LNCAP (cell line): ENCODE measurements at regions not wholly inside any gene's neighbourhood (a gene's known extent, or its start where the extent isn't known, plus 50 kb on each side); places are given as distances from the start of the nearest gene placed in this dataset.

ENCODE experiments used
- TF ChIP-seq, protein P1 (sequence below): fragments of 450-650 bp; IDR thresholded peaks from 2 replicates; pipeline ENCODE4 v1.5.1; 2017; ENCODE audit warnings: mild to moderate bottlenecking

DNA sequence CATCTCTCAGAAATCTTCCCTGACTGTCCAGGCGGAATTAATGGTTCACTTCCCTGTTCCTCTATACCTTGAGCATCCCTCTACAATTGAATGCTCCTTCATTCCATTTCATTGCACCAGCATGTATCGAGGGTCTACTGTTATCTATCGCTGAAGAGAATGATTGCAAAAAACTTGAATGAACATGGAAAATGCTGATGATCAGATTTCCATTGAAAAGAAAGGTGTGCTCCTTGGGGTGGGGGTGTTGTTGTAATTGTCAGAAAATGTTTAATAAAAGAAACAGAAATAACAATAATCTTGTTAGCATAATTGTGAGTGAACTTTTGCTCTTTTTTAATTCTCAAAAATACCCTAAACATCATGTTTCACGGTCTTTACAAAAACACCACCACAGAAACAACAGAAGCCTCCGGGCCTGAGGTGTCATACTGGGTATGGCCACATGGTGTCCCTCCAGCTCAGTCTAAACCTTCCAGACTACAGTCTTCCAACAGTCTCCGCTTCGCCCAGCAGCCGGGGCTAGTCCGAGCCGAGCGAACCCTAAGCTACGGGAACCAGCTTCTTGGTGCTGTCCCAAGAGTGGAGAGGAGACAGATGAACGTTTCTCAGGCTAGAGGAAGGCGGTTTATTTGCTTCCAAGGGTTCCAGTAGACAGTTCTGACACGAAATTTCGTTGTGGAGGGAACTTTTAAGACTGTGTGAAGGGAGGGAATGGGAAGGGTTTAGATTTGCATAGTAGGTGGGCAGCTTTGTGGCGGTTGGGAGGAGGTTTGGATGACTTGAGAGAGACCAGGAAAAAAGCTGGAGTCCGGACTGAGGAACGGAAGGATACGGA, 75.8 kb upstream of the ZBED5 start:
- TF ChIP-seq, protein P1, sequence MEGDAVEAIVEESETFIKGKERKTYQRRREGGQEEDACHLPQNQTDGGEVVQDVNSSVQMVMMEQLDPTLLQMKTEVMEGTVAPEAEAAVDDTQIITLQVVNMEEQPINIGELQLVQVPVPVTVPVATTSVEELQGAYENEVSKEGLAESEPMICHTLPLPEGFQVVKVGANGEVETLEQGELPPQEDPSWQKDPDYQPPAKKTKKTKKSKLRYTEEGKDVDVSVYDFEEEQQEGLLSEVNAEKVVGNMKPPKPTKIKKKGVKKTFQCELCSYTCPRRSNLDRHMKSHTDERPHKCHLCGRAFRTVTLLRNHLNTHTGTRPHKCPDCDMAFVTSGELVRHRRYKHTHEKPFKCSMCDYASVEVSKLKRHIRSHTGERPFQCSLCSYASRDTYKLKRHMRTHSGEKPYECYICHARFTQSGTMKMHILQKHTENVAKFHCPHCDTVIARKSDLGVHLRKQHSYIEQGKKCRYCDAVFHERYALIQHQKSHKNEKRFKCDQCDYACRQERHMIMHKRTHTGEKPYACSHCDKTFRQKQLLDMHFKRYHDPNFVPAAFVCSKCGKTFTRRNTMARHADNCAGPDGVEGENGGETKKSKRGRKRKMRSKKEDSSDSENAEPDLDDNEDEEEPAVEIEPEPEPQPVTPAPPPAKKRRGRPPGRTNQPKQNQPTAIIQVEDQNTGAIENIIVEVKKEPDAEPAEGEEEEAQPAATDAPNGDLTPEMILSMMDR: peak; percentile 96

DNA sequence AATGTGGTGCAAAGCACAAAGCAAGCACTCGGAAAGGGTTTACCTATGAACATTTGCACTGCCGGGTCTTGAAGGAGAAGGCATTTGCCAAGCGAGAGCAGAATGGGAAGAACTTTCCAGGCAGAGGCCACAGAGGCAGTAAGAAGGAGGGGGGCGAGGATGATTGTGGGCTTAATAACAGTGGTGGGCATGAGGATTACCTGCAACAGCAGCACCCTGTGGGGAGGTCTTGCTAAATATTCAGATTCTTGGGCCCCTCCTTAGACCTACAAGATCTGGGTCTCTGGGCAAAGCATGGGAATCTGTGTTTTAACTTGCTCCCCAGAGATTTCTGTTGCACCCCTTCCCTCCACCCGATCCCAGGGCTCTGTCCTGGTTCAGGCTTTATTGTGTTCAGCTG, 75.1 kb upstream of the ZBED5 start:
- TF ChIP-seq, protein P1: no peak

DNA sequence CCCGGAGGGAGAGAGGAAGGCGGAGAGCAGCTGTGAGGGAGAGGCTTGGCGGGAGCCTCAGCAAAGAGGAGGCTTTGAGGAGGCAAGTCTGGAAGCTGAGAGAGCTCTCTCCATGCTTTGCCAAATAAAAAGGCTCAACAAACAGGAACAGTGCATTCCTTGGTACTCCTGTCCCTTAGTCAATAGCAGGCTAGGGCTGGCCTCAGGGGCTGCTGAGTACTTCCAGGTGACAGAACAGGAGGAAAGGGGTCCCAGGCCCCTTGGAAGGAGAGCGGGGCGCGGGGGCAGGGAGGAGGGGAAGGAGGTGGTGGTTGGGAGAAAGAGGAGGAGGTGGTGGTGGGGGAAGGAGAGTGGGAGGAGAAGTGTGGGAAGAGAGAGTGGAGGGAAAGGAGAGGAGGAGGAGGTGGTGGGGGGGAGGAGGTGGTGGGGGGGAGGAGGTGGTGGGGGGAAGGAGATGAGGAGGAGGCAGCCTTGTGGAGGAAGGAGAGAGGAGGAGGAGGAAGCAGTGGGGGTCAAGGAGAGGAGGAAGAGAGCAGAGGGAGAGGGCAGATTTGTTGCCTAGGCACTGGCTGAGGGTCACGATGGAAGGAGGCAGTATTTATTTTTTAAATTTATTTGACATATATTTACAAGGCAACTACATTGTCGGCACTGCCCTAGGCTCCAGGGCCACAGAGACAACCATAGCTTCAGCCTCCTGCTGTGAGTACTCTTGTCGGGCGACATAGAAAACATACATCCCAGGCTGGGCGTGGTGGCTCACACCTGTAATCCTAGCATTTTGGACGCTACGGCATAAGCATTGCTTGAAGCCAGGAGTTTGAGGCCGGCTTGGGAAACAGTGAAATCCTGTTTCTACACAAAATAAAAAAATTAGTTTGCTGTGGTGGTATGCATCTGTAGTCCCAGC, 74.2 kb upstream of the ZBED5 start:
- TF ChIP-seq, protein P1: no peak

DNA sequence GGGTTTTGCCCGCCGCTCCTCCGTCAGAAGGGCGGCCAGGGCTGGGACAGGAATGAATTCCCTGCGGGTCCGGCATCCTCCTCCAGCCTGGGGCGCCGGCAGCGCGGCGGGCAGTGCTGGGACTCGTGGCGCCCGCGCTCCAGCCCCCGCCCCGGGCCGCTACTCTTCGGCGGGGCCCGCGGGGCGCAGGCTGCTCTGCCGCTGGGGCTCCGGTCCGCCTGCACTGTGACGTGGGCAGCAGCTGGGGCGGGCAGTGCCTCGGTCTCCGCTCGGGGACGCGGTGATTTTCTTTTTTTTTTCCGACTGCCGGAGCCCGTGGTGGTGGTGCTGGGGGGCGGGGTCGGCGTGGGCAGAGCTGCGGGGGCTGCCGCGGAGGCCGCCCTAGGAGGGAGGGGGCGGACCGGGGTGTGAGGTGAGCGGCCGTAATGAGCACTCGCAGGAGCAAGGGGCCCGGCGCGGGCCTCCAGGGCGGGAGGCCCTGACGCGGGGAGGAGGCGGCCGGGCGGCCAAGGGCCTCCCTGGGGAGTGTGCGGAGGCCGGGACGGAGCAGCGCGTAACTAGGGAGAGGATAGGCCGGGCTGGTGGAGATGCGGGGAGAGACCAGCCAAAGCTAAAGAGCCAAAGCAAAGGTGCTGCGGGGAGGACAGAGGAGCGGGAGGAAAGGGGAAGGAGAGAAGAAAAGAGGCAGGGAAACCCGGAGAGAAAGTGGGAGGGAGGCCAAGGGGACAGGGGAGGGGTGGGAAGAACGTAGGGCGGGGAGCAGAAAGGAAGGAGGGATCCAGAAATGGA, 73.3 kb upstream of the ZBED5 start:
- TF ChIP-seq, protein P1: no peak

DNA sequence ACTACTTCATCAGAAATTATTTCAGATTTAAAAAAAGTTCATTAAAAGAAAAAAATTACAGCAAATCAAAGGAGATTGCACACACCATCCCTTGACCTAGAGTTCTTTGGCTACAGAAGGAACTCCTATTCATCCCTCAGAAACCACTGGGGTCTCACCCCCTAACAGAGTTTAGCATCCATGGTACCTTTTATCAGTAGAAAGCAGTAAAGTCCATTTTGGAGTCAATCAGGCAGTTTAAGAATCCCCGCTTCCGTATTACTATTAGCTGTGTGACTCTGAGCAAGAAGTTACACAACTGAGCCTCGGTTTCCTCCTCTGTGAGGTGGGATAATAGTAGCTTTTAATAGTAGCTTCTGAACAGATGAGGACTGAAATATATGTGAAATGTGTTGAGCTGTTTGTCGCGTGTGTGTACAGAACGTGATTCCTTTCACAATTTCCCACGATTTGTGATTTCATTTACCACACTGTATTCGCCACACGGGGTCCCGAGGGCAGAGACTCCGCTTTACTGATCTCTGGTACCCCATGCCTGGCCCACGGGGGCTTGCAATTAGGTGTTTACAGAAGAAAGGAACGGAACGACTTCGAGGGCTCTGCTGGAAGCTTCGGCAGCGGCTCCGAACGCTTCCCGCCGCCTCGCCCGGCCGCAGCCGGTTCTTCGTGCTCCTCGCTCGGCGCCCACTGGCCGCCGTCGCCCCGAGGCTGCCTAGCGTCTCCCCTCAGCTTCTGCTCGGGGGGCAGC, 72.5 kb upstream of the ZBED5 start:
- TF ChIP-seq, protein P1: no peak

DNA sequence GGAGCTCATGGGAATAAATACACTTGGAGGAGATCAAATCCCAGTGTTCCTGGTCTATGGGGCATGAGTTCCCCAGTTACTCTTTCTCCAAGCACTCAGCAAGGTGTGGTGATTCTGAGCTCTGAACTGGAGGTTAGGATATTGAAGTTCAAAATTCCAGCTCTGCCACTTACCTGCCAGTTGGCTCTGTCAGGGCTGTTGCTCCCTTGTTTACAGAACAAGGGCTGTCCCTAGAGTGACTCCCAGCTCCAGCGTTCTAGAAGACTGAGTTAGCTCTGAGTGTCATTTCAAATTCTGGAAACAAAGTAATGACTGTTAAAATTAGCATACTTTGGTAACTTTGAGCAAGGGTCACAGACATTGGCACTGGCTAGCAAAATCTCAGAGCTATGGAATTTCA, 69.7 kb upstream of the ZBED5 start:
- TF ChIP-seq, protein P1: no peak
